Sciatic nerve (tissue), 2 donors: ENCODE measurements at regions not wholly inside any gene's neighbourhood (a gene's known extent, or its start where the extent isn't known, plus 50 kb on each side); places are given as distances from the start of the nearest gene placed in this dataset.
"Not testable (repeated sequence)": the region's sequence is repeated elsewhere in the genome, so short reads cannot be mapped to it uniquely, and the experiment has no call there.

Experiments
- ATAC-seq: fragments of 200-7000 bp; cut with Tn5 transposase; one replicate; pipeline ENCODE4 v1.9.1; 2020; ENCODE audit warnings: mild to moderate bottlenecking, moderate library complexity
- DNase-seq: peaks from one replicate; pipeline ENCODE4 v3.0.0-alpha.2; 2020; ENCODE audit warnings: low spot score
- intact Hi-C: fragments of 100-400 bp; cut with DNase I; formaldehyde crosslinking; loops from one replicate; pipeline ENCODE4 v1.14.2; 2022
- donor health status: DM: no; HTN: no; CAD: no.
- donor health status: DM: no; HTN: no; CAD: no.

DNA sequence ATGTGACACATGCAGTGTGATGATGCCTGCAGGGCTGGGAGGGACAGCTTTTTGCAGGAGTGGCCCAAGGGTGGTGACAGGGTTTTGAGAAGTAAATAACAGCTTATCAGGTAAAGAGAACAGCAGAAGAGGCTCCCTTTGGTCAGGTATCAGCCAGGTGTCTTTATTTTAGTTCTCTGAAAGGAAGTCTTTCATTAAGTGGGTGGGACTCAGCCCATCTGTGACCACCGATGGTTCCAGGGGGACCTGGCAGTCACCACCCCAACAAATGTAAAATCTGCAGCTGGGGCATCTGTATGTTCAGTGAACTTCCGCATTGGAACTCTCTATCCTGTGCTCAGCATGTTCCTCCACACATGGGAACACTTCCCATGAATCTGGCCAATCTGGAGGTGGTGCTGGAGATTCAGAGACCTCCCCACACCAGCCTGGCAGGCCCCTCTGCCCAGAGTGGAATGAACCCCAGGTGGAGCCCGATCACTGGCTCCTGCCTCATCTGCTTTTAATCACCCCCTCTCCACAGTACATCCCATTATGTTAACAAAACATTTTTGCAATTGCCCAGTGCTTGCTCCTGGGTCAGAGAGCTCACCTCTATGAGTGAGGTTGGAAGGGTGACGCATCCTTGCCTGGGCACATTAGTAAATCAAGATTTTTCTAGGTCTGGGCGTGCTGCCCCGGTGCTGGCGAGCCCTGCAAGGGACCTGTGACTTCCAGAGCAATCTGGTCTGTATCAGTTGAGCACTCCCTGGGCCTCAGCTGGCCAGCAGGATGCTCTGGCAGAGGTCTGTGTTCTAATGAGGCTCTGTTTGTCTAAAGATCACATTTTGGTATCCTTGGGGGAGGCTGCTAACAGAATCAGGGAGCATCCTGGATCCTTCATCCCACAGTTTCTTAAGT lies 140.4 kb upstream of the GDF10 start:
- peak; percentile 58 for ATAC-seq

GRCh38 chr10:47160261-47160908 lies 139.6 kb upstream of the GDF10 start:
- DNase-seq = no peak
- intact Hi-C loops = no loop called here
- peak; percentile 13 for ATAC-seq

More for the DNA sequence above, 140.4 kb upstream of the GDF10 start:
- DNase-seq = no peak
- intact Hi-C loops = no loop called here

DNA sequence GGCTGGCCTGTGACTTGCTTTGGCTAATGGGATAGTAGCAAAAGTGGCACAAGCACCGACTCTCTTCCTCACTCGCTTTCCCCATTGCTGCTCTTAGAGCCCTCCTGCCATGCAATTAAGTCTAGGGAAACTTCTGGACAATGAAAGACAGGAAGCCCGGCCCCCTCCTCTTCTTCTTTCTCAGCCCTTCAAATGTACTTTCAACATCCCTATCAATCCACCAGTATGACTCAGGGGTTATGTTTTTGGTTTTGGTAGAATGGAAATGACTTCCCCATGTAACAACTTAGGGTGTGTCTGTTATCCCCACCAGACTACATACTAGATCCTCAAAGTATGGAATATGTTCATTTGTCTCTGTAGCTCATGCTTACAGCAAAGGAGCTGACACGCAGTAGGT lies 139.0 kb upstream of the GDF10 start:
- DNase-seq (no peak), ATAC-seq (no peak)
- intact Hi-C loops = no loop called here

GRCh38 chr10:47161465-47161864 lies 138.5 kb upstream of the GDF10 start:
- DNase-seq (no peak), ATAC-seq (no peak)
- intact Hi-C loops = no loop called here

- intact Hi-C loops = no loop called here
- ATAC-seq (no peak), DNase-seq (no peak)
These were observed 135.7 kb upstream of the GDF10 start for GRCh38 chr10:47164126-47164799.

DNA sequence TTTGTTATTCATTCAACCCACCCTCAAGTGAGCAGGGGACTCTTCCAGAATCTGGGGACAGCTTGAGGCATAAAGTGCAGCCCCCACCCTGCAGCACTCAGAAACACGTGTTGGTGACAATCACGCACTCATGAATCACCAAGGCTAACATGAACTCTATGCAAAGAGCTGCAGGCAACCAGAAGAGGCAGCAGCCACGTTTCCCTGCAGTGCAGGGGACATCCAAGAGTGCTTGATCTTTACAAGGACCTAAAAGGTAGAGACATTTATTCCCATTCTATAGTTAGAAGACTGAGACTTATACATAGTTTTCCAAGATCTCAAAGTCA lies 135.2 kb upstream of the GDF10 start:
- no peak for ATAC-seq
- intact Hi-C loops = no loop called here
- DNase-seq = no peak

GRCh38 chr10:47165168-47165710 lies 134.8 kb upstream of the GDF10 start:
- DNase-seq (no peak), ATAC-seq (peak; percentile 21)
- intact Hi-C loops = no loop called here

DNA sequence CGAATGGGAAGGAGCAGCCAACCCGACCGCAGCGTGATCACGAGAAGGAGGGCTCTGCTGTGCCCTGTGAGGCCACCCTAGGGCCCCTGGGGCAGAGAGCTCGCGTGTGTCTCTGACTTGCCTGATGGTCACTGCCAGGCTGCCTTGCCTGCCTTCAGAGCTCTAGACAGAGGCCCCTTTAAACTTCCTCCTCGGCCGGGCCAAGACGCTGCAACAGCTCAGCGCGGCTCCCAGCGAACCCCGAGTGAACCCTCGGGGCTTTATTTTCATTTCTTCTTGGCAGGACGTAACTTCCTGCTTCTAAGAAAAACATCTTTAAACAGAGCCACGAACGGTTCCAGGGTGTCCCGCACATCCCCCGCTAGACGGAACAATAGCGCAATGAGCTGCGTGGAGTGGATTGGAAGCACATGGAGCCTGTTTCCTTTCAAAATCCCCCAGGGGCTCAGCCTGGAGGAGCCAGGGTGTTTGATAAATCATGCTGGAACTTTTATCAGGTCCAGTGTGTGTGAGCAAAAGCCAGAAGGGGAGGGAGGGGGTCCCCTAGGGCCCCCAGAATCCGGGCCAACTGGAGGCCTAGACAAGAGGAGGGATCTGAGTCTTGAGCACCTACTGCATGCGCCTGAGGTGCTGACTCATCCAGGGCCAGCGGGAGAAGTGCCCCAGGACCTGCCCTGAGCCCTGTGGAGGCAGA lies 134.1 kb upstream of the GDF10 start:
- ATAC-seq = peak; percentile 86

GRCh38 chr10:47166405-47166777 lies 133.6 kb upstream of the GDF10 start:
- ATAC-seq (peak; percentile 44), DNase-seq (no peak)
- intact Hi-C loops = no loop called here

More for the DNA sequence above, 134.1 kb upstream of the GDF10 start:
- intact Hi-C loops = no loop called here
- DNase-seq = peak; percentile 75

DNA sequence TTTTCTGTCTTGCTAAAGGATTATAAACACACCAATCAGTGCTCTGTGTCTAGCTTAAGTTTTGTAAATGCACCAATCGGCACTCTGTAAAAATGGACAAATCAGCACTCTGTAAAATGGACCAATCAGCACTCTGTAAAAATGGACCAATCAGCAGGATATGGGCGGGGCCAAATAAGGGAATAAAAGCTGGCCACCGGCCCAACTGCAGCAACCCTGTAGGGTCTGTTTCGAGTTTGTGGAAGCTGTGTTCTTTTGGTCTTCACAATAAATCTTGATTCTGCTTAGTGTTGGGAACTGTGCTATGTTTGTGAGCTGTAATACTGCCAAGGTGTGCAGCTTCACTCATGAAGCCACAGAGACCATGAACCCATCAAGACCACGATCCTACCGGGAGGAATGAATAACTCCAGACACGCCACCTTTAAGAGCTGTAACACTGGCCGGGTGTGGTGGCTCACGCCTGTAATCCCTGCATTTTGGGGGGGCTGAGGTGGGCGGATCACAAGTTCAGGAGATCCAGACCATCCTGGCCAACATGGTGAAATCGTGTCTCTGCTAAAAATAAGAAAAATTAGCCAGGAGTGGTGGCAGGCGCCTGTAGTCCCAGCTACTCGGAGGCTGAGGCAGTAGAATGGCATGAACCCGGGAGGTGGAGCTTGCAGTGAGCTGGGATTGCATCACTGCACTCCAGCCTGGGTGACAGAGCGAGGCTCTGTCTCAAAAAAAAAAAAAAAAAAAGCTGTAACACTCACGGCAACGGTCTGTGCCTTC lies 133.0 kb upstream of the GDF10 start:
- intact Hi-C loops, DNase-seq: not testable (repeated sequence)
- ATAC-seq = peak; percentile 76

GRCh38 chr10:47167591-47167990 lies 132.4 kb upstream of the GDF10 start:
- intact Hi-C loops = no loop called here
- ATAC-seq (no peak), DNase-seq (no peak)

DNA sequence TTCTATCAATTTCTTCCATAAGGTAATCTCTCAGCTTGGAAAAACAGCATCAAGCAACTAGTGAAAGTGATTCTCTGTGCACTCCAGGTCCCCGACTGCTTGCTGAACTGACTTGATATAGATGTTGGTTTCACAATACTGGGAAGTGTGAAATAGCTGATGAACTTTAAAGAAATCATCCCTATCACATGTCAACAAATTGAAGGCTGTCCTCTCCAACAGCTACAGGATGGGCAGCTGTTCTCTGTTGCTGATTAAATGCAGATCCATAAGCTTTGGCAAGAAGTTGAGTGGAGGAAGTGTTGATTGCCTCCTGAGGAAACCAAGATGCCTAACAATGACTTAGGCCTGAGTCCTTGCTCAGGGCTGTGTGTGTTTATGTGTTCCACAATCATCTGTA lies 130.4 kb upstream of the GDF10 start:
- ATAC-seq = no peak
- intact Hi-C loops = no loop called here
- no peak for DNase-seq

DNA sequence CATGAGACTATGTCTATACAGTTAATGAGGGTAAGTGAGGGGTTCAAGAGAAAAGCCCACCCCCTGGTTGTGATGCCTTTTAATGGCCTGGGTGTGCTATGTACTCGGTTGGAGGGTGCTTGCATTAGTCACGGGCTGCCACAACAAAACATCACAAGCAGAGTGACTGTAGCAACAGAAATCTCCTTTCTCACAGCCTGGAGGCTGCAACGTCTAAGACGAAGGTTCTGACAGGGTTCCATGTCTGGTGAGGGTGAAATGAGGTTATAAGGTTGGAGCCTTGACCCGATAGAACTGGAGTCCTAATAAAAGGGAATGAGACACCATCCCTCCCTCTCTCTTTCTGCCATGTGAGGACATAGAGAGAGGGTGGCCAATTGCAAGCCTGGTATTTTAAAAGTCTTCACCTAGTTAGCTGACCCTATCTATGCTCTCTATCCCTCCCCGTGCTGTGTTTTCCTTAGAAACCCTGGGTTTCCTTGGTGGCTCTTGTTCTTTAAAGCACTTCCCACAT lies 126.0 kb upstream of the GDF10 start:
- intact Hi-C loops = no loop called here
- ATAC-seq (no peak), DNase-seq (no peak)

GRCh38 chr10:47175181-47176123 lies 124.5 kb upstream of the GDF10 start:
- no peak for ATAC-seq
- intact Hi-C loops = no loop called here
- DNase-seq = no peak

GRCh38 chr10:47176206-47176902 lies 123.6 kb upstream of the GDF10 start:
- intact Hi-C loops = no loop called here
- ATAC-seq (no peak), DNase-seq (no peak)

DNA sequence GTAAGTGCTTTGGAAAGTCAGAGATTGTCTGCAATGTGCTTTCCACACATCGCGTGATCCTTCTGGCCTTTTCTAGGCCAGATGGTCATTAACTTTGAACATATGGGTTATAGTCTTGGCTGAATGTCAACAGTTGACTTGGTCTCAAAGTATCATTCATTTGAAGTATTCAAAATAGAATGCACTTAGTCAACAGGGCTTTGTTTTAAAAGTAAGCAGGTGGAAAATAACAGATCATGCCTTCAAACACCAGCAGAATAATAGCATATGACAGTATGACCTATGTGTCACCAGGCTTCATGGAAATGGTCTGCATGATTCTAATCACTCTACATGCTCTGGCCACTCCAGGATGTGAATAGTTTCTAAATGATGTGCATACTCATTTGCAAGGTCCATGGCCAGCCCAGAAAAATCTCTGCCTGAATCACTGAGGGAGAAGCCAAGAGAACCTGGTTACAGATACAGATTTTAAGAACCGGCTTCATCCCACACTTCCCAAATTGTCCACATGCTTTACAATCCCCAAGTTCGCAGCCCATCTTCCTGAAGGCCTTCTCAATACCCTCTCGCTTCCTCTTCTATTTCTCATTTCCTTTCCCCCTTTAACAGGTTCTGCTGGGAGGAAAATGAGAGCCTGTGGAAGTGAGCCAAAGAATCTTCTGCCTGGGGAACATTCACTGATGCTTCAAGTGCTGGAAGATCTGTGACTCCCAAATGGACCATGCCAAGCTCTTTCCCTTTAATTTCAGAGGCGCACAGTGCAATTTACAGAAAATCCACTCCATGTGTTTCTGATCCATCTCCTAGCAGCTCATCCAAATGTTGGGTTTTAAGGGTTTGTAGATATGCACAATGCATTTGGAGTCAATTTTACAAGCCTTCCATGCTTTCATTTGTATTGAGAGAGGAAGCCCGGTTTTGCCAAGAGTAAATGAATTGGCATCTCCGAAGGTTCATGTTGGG lies 122.8 kb upstream of the GDF10 start:
- ATAC-seq = no peak
- intact Hi-C loops = no loop called here

More for the DNA sequence above, 122.8 kb upstream of the GDF10 start:
- DNase-seq = no peak
